ENCODE measurements at regions not wholly inside any gene's neighbourhood (a gene's known extent, or its start where the extent isn't known, plus 50 kb on each side); places are given as distances from the start of the nearest gene placed in this dataset.

DNA sequence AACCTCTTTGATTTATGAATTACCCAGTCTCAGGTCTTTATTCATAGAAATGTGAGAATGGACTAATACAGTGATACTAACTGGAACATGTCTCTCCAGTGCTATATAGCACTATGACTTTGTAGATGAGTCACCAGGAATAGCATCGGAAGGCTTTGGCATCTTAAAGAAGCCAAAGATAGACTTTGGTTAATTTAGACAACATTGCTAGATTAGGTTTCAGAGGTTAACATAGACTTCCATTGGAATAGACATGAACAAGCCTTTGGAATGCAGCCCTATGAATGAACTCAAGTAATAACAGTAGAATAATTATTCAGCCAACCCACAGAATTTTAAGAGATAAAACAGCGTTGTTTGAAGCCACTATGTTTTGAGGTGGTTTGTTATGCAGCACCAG lies 169.2 kb downstream of the HGF start:
- Mint-ChIP-seq H3K9me3 (no peaks in the 10 kb centered on the region), H3K4me3 (no peak overlapping the region), H3K4me1 (no peaks in the 10 kb centered on the region; the same call in 1 of the 2 replicates), H3K36me3 (no peaks in the 10 kb centered on the region), H3K27me3 (ENCODE audit: low read depth) (no peaks in the 10 kb centered on the region), H3K27ac (peak overlapping the region; percentile 63; the same call in 1 of the 2 replicates)
- ChIA-PET POLR2A (no interaction called here), CTCF (no interaction called here)
- TF ChIP-seq, protein P1, sequence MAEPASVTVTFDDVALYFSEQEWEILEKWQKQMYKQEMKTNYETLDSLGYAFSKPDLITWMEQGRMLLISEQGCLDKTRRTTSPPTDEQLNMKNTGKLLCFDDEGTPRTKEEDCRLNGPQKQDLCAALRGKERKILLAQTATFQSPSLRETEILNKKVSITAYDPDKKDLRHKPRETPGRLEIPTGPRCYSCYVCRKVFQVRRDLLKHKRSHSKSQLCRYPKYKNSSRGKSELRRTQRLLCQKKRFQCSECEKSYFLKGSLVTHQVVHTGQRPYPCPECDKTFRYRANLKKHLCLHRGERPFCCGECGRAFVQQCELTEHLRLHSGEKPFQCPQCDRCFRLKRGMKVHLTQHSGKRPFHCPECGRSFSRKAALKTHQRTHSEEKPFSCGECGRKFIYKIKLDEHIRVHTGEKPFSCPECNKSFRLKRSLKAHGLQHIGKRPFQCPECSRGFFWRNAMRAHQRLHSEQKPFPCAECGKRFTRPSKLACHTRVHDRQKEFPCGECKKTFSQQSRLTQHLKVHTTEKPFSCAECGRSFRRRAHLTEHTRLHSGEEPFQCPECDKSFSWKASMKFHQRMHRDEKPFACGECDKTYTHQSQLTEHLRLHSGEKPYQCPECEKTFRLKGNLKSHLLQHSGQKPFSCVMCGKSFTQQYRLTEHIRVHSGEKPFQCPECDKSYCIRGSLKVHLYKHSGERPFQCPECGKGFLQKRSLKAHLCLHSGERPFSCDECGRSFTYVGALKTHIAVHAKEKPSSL (CRISPR knock-in tag; conservative IDR thresholded peaks at IDR 0.05), result no peak
- no peak for TF ChIP-seq JUN (CRISPR knock-in tag; IDR thresholded peaks at IDR 0.05)
- TF ChIP-seq, protein P2, sequence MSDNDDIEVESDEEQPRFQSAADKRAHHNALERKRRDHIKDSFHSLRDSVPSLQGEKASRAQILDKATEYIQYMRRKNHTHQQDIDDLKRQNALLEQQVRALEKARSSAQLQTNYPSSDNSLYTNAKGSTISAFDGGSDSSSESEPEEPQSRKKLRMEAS (CRISPR knock-in tag; IDR thresholded peaks at IDR 0.05), result no peak
- no peak for TF ChIP-seq TCF7 (CRISPR knock-in tag; IDR thresholded peaks at IDR 0.05; ENCODE audit: low read depth)
- no peak for TF ChIP-seq SMAD3 (CRISPR knock-in tag; IDR thresholded peaks at IDR 0.05; ENCODE audit: borderline replicate concordance)
- TF ChIP-seq ZNF317 (CRISPR knock-in tag; IDR thresholded peaks at IDR 0.05; ENCODE audit: borderline replicate concordance, low read depth), result no peak
- no peak for TF ChIP-seq FOXK1 (CRISPR knock-in tag; IDR thresholded peaks at IDR 0.05)
- TF ChIP-seq PRRX2 (CRISPR knock-in tag; IDR thresholded peaks at IDR 0.05), result no peak
- TF ChIP-seq, protein P3, sequence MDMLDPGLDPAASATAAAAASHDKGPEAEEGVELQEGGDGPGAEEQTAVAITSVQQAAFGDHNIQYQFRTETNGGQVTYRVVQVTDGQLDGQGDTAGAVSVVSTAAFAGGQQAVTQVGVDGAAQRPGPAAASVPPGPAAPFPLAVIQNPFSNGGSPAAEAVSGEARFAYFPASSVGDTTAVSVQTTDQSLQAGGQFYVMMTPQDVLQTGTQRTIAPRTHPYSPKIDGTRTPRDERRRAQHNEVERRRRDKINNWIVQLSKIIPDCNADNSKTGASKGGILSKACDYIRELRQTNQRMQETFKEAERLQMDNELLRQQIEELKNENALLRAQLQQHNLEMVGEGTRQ (CRISPR knock-in tag; IDR thresholded peaks at IDR 0.05), result no peak
- no peak for TF ChIP-seq FOXP1 (CRISPR knock-in tag; IDR thresholded peaks at IDR 0.05; ENCODE audit: borderline replicate concordance)
- TF ChIP-seq EMX1 (CRISPR knock-in tag; IDR thresholded peaks at IDR 0.05), result no peak
- no peak for TF ChIP-seq IRF2 (CRISPR knock-in tag; IDR thresholded peaks at IDR 0.05; ENCODE audit: borderline replicate concordance, low read depth)
- DNase-seq (ENCODE audit: low spot score) (no peak), ATAC-seq (no peak)

DNA sequence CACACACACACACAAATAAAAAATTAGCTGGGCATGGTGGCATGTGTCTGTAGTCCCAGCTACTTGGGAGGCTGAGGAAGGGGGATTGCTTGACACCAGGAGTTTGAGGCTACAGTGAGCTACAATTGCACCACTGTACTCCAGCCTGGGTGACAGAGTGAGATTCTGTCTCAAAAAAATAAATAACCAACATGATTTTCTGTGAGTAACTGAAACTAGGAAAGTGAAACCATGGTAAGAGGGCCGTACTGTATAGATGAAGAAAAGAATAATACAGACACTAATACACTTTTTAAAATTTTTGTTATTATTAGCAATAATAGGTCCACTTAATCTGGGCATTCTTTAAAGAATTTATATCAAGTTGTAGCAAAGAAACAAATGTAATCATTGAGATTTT lies 170.9 kb downstream of the HGF start:
- H3K36me3 Mint-ChIP-seq, result no peaks in the 10 kb centered on the region
- H3K27ac Mint-ChIP-seq, result no peak overlapping the region
- ATAC-seq, result no peak
- no peak for DNase-seq (ENCODE audit: low spot score)
- H3K4me1 Mint-ChIP-seq, result no peaks in the 10 kb centered on the region; the same call in 1 of the 2 replicates
- no peaks in the 10 kb centered on the region for H3K9me3 Mint-ChIP-seq
- H3K27me3 Mint-ChIP-seq (ENCODE audit: low read depth), result no peaks in the 10 kb centered on the region
- ChIA-PET CTCF (no interaction called here), POLR2A (interaction anchor here (0.5 kb wide), 1 partner anchor 43 kb away, joined by 3 read pairs; no protein-coding TSS in a partner anchor)
- no peak overlapping the region for H3K4me3 Mint-ChIP-seq
- TF ChIP-seq, protein P4, sequence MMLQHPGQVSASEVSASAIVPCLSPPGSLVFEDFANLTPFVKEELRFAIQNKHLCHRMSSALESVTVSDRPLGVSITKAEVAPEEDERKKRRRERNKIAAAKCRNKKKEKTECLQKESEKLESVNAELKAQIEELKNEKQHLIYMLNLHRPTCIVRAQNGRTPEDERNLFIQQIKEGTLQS (CRISPR knock-in tag; conservative IDR thresholded peaks at IDR 0.05), result no peak
- TF ChIP-seq TEAD4 (CRISPR knock-in tag; IDR thresholded peaks at IDR 0.05) (no peak), MXD4 (CRISPR knock-in tag; IDR thresholded peaks at IDR 0.05; ENCODE audit: borderline replicate concordance) (no peak)

DNA sequence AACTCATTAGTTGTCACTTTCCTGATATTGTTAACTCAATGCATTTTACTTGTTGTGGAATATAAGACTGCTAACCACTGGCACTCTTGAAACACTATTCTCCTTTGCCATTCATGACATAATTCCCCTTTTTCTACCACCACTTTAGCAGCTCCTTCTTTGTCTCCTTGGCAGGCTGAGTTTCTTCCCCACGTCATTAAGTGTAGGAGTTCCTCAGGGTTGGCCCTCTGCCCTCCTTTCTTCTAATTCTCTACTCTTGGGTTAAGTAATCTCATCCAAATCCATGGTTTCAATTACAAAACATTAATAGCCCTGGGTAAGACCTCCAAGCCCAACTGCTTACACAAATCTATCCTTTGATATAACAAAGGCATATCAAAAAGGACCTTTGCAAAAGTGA lies 175.1 kb downstream of the HGF start:
- Mint-ChIP-seq H3K4me3 (no peak overlapping the region), H3K9me3 (no peaks in the 10 kb centered on the region), H3K4me1 (no peaks in the 10 kb centered on the region), H3K27ac (no peak overlapping the region), H3K36me3 (no peaks in the 10 kb centered on the region), H3K27me3 (ENCODE audit: low read depth) (no peaks in the 10 kb centered on the region)
- no peak for DNase-seq (ENCODE audit: low spot score)
- no peak for ATAC-seq
- TF ChIP-seq ZNF396 (CRISPR knock-in tag; IDR thresholded peaks at IDR 0.05; ENCODE audit: borderline replicate concordance) (no peak), ZBTB21 (CRISPR knock-in tag; IDR thresholded peaks at IDR 0.05; ENCODE audit: borderline replicate concordance) (no peak)
- TF ChIP-seq, protein P5, sequence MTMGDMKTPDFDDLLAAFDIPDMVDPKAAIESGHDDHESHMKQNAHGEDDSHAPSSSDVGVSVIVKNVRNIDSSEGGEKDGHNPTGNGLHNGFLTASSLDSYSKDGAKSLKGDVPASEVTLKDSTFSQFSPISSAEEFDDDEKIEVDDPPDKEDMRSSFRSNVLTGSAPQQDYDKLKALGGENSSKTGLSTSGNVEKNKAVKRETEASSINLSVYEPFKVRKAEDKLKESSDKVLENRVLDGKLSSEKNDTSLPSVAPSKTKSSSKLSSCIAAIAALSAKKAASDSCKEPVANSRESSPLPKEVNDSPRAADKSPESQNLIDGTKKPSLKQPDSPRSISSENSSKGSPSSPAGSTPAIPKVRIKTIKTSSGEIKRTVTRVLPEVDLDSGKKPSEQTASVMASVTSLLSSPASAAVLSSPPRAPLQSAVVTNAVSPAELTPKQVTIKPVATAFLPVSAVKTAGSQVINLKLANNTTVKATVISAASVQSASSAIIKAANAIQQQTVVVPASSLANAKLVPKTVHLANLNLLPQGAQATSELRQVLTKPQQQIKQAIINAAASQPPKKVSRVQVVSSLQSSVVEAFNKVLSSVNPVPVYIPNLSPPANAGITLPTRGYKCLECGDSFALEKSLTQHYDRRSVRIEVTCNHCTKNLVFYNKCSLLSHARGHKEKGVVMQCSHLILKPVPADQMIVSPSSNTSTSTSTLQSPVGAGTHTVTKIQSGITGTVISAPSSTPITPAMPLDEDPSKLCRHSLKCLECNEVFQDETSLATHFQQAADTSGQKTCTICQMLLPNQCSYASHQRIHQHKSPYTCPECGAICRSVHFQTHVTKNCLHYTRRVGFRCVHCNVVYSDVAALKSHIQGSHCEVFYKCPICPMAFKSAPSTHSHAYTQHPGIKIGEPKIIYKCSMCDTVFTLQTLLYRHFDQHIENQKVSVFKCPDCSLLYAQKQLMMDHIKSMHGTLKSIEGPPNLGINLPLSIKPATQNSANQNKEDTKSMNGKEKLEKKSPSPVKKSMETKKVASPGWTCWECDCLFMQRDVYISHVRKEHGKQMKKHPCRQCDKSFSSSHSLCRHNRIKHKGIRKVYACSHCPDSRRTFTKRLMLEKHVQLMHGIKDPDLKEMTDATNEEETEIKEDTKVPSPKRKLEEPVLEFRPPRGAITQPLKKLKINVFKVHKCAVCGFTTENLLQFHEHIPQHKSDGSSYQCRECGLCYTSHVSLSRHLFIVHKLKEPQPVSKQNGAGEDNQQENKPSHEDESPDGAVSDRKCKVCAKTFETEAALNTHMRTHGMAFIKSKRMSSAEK (CRISPR knock-in tag; IDR thresholded peaks at IDR 0.05; ENCODE audit: borderline replicate concordance), result no peak
- ChIA-PET CTCF (no interaction called here), POLR2A (no interaction called here)
